COLO829 (cell line): ENCODE measurements at regions not wholly inside any gene's neighbourhood (a gene's known extent, or its start where the extent isn't known, plus 50 kb on each side); places are given as distances from the start of the nearest gene placed in this dataset.
A peak's percentile ranks its signal among the peaks of the same experiment; 100 is the strongest.
"Not testable (repeated sequence)": the region's sequence is repeated elsewhere in the genome, so short reads cannot be mapped to it uniquely, and the experiment has no call there.

Experiments
- DNase-seq: peaks from one replicate; pipeline ENCODE4 v3.0.0; 2012; ENCODE audit warnings: low spot score

- no peak for DNase-seq
These were observed 132.4 kb downstream of the COPS8 start for GRCh38 chr2:237217995-237218616.

- no peak for DNase-seq
These were observed 133.1 kb downstream of the COPS8 start for GRCh38 chr2:237218756-237219155.

DNA sequence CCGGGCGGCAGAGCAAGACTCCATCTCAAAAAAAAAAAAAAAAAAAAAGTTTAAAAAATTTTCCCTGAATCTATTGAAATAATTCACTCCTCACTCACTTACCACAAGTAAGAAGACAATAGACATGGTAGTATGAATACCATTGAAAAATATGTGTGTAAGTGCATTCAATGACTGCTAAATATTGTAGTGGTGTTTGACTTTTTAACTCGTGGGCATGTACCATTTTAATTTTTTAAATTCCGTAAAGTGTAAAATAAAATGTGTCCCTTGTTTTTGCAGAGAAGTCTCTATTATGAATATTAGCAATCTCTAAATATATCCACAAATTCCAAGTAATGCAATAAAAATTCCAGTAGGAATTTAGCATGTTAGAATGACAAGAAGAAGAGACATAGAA is 134.1 kb downstream of the COPS8 start:
- DNase-seq: no peak

GRCh38 chr2:237221443-237221842 is 135.8 kb downstream of the COPS8 start:
- DNase-seq: no peak

GRCh38 chr2:237222178-237222577 is 136.5 kb downstream of the COPS8 start:
- DNase-seq: no peak

- no peak for DNase-seq
These were observed 136.9 kb downstream of the COPS8 start for GRCh38 chr2:237222601-237223041.

- DNase-seq: no peak
These were observed 137.6 kb downstream of the COPS8 start for GRCh38 chr2:237223201-237223861.

DNA sequence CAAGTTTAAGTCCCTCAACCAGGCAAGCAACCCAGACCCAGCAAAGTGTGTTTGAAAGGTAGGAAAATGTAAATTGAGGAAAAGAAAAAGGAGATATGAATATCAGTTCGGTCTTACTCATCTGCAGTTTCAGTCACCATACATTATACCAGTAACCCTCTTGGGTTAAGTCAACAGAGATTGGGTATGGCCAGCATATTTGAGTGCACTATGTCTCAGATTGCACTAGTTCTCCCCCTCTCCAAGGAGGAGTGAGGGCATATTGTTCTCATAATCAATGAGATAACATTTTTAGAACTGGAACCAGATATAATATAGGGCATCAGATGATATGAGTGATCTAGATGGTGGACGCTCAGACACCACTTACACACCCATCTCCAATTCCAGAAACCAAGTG is 141.5 kb downstream of the COPS8 start:
- DNase-seq: no peak

DNA sequence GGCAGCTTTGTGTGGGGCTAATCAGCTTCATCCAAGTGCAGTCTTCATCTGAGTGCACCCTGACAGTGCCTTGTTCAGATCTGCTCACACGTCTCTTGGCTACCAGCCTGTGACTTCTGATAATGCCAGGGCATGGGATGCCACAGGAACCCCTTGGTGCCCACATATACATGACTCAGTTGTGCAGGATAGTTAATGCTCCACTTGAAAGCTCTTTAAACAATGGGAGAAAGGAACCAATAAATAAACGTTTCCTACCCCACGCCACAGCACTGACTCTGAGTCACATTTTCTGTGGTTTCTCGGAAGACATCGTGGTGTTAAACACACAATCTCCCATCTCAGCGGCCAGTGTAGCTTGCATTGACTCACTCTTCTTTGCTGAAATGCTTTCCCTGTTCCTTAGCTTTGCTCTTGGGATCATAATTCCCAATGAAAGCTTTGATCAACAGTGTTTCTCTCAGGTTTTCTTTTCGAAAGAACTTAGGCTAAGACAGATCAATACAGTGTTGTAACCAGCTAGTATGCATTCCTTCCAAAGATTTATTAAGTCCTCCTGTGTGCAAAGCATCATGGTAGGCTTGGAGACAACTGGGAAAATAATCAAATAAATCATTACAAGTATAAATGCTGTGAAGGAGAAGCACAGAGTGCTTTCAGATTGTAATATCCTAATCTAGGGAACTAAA is 142.0 kb downstream of the COPS8 start:
- DNase-seq: peak; percentile 50

DNA sequence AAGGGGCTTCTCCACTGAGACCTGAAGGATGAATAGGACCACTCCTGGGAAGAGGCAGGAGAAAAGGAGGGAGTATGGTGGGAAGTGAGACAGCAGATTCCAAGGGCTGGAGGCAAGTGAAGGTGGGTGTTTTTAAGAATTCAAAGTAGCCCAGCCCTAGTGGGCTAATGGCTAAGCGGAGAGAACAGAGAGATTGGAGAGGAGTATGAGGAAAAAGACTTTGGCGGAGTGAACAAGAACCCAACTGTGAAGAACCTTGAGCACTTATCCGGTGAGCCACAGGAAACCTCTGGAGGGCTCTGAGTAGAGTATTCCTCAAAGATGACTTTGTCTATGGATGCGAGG is 142.6 kb downstream of the COPS8 start:
- DNase-seq: no peak

- no peak for DNase-seq
These were observed 144.2 kb downstream of the COPS8 start for GRCh38 chr2:237229905-237230304.

DNA sequence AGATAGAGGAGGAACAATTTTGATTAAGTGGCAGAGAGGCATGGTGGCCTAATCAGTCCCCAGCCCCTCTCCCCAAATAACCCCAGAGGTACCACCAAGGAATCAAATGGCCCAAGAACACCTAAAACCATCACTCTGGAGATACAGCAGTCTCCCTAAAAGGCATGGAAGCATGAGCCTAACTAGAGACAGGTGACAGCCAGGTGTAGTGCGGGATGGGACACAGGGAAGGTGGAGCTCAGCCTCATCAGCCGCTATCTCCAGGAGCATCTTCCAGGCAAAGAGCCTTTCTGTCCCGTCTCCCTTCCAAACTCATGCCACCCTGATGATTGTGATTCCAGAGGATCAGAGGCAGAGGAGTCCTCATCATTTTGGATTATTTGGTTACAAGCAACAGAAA is 144.7 kb downstream of the COPS8 start:
- no peak for DNase-seq

GRCh38 chr2:237231593-237231992 is 145.9 kb downstream of the COPS8 start:
- no peak for DNase-seq

- no peak for DNase-seq
These were observed 146.5 kb downstream of the COPS8 start for GRCh38 chr2:237232166-237232565.

DNA sequence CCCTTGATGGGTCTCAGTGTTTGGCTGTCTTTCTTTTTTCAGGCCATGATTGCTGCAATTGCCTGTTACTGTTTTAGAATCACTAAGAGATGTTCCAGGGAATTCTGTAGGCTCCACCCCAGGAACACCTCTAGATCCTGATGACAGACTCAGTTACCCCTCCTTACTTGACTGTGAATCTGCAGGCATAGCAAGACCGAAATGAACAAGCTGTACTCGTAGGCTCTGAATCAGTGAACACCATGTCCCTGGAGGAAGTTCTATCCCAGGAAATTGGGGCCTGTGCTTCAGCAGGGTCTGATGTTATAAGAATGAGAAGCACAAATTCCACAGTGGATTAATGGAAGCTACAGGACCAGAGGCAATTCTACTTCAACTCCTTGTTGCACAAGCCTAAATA is 148.6 kb downstream of the COPS8 start:
- no peak for DNase-seq

- no peak for DNase-seq
These were observed 149.8 kb downstream of the COPS8 start for GRCh38 chr2:237235383-237236095.

DNA sequence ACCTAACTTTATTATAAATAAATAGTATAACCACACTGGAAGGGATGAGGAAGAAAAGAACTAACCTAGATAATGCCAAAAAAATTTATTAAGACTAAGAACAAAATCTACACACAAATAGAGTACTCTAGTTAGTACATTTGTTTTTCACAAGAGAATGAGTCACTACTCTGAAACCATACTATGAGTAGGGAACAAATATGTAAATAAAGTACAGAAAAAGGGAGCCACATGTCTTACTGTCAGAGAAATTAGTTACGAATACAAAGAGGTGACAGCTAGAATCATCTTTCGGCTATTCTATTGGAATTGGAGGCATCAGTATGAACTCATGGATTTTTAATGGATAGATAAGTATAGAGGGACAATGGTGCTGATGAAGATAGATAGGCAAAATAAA is 150.5 kb downstream of the COPS8 start:
- no peak for DNase-seq

- no peak for DNase-seq
These were observed 152.6 kb downstream of the COPS8 start for GRCh38 chr2:237238249-237238648.

- no peak for DNase-seq
These were observed 154.6 kb downstream of the COPS8 start for GRCh38 chr2:237240252-237240651.

GRCh38 chr2:237240868-237241267 is 155.2 kb downstream of the COPS8 start:
- not testable (repeated sequence) for DNase-seq

DNA sequence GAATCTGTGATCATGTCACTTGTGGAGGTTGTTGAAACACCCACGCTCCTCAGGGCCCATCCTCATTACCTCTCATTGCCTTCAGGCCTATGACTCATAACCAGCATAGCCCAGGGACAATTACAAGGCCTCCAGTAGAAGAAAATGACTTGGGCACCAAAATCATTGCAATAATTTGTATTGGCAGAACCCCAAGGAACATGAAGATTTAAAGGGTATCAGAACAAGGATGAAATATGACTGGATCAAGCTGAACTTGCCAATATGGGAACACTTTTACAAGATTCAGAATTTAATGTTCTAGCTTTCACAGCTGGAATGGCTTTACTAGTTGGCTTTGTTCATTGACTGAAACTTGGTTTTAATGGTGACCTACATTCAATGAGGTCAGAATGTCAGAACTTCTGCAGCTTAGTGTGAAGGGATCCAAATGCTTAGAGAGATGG is 156.4 kb downstream of the COPS8 start:
- DNase-seq: no peak

- DNase-seq: no peak
These were observed 157.8 kb downstream of the COPS8 start for GRCh38 chr2:237243487-237243886.

DNA sequence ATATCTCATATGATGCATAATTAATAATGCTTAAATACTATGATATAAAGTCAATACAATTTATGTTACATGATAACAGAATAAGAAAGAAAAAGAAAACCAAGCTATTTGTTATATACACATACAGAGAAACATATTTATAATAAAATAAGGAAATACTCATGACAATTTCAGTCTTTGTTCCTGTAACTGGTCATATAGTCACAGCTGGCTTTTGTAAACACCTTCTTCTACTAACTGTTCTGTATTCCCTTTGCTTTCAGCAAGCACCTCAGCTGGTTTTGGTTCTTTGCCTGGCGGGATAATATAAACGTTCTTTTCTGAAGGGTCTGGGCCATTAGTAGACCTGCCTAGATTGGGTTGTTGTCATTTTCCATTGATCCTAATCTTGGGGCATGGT is 158.5 kb downstream of the COPS8 start:
- DNase-seq: no peak
